ENCODE measurements at regions not wholly inside any gene's neighbourhood (a gene's known extent, or its start where the extent isn't known, plus 50 kb on each side); places are given as distances from the start of the nearest gene placed in this dataset.
A peak's percentile ranks its signal among the peaks of the same experiment; 100 is the strongest.

- TF ChIP-seq POLR2A (IDR thresholded peaks at IDR 0.05; ENCODE audit: low read length) (no peak), GATA1 (IDR thresholded peaks at IDR 0.05; ENCODE audit: low read depth, low read length) (no peak)
- no peak for DNase-seq
These were observed 256.7 kb upstream of the NPVF start for GRCh38 chr7:25485026-25485425.

GRCh38 chr7:25486656-25487055, 258.4 kb upstream of the NPVF start:
- no peak for DNase-seq
- TF ChIP-seq GATA1 (IDR thresholded peaks at IDR 0.05; ENCODE audit: low read depth, low read length) (no peak), POLR2A (IDR thresholded peaks at IDR 0.05; ENCODE audit: low read length) (no peak)

GRCh38 chr7:25493805-25494366, 265.6 kb upstream of the NPVF start:
- TF ChIP-seq POLR2A (IDR thresholded peaks at IDR 0.05; ENCODE audit: low read length), result no peak
- TF ChIP-seq GATA1 (IDR thresholded peaks at IDR 0.05; ENCODE audit: low read depth, low read length), result no peak
- no peak for DNase-seq

- DNase-seq, result no peak
- TF ChIP-seq GATA1 (IDR thresholded peaks at IDR 0.05; ENCODE audit: low read depth, low read length) (no peak), POLR2A (IDR thresholded peaks at IDR 0.05; ENCODE audit: low read length) (no peak)
These were observed 266.6 kb upstream of the NPVF start for GRCh38 chr7:25494896-25495295.

GRCh38 chr7:25495342-25496250, 267.3 kb upstream of the NPVF start:
- DNase-seq, result peak; percentile 45 to 70
- TF ChIP-seq GATA1 (IDR thresholded peaks at IDR 0.05; ENCODE audit: low read depth, low read length) (no peak), POLR2A (IDR thresholded peaks at IDR 0.05; ENCODE audit: low read length) (no peak)

- DNase-seq, result no peak
- TF ChIP-seq POLR2A (IDR thresholded peaks at IDR 0.05; ENCODE audit: low read length) (no peak), GATA1 (IDR thresholded peaks at IDR 0.05; ENCODE audit: low read depth, low read length) (no peak)
These were observed 268.4 kb upstream of the NPVF start for GRCh38 chr7:25496476-25497368.

- no peak for TF ChIP-seq POLR2A (IDR thresholded peaks at IDR 0.05; ENCODE audit: low read length)
- TF ChIP-seq GATA1 (IDR thresholded peaks at IDR 0.05; ENCODE audit: low read depth, low read length), result no peak
- DNase-seq, result no peak
These were observed 272.2 kb upstream of the NPVF start for GRCh38 chr7:25500393-25500921.

- no peak for DNase-seq
These were observed 275.0 kb upstream of the NPVF start for GRCh38 chr7:25503306-25503705.

GRCh38 chr7:25512061-25512687, 283.9 kb upstream of the NPVF start:
- no peak for TF ChIP-seq GATA1 (IDR thresholded peaks at IDR 0.05; ENCODE audit: low read depth, low read length)
- no peak for TF ChIP-seq POLR2A (IDR thresholded peaks at IDR 0.05; ENCODE audit: low read length)
- DNase-seq, result no peak

More at GRCh38 chr7:25503306-25503705, 275.0 kb upstream of the NPVF start:
- TF ChIP-seq POLR2A (IDR thresholded peaks at IDR 0.05; ENCODE audit: low read length) (no peak), GATA1 (IDR thresholded peaks at IDR 0.05; ENCODE audit: low read depth, low read length) (no peak)

GRCh38 chr7:25515633-25516275, 287.5 kb upstream of the NPVF start:
- DNase-seq, result peak in 1 of 2 experiments; percentile 8

GRCh38 chr7:25517906-25518305, 289.6 kb upstream of the NPVF start:
- DNase-seq, result no peak
- TF ChIP-seq POLR2A (IDR thresholded peaks at IDR 0.05; ENCODE audit: low read length) (no peak), GATA1 (IDR thresholded peaks at IDR 0.05; ENCODE audit: low read depth, low read length) (no peak)

More at GRCh38 chr7:25515633-25516275, 287.5 kb upstream of the NPVF start:
- no peak for TF ChIP-seq POLR2A (IDR thresholded peaks at IDR 0.05; ENCODE audit: low read length)
- TF ChIP-seq GATA1 (IDR thresholded peaks at IDR 0.05; ENCODE audit: low read depth, low read length), result no peak

GRCh38 chr7:25520017-25520416, 291.7 kb upstream of the NPVF start:
- no peak for DNase-seq
- TF ChIP-seq POLR2A (IDR thresholded peaks at IDR 0.05; ENCODE audit: low read length), result no peak
- no peak for TF ChIP-seq GATA1 (IDR thresholded peaks at IDR 0.05; ENCODE audit: low read depth, low read length)

GRCh38 chr7:25520516-25520915, 292.2 kb upstream of the NPVF start:
- TF ChIP-seq GATA1 (IDR thresholded peaks at IDR 0.05; ENCODE audit: low read depth, low read length), result no peak
- TF ChIP-seq POLR2A (IDR thresholded peaks at IDR 0.05; ENCODE audit: low read length), result no peak
- no peak for DNase-seq

Measured in erythroblast (primary cell).